ENCODE measurements at regions not wholly inside any gene's neighbourhood (a gene's known extent, or its start where the extent isn't known, plus 50 kb on each side); places are given as distances from the start of the nearest gene placed in this dataset.

DNA sequence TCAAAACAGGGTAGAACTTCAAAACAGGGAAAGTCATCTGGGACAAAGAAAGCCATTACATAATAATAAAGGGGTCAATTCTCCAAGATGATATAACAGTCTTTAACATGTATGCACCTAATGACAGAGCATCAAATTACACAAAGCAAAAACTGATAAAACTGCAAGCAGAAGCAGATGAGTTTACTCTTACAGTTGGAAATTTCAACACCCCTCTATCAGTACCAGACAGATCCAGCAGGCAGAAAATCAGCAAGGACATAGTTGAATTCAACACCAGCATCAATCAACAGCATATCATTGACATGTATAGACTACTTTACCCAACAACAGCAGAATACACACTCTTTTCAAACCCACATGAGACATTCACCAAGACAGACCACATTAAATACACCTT is 233.0 kb upstream of the NEBL start:
- TF ChIP-seq, protein P1, sequence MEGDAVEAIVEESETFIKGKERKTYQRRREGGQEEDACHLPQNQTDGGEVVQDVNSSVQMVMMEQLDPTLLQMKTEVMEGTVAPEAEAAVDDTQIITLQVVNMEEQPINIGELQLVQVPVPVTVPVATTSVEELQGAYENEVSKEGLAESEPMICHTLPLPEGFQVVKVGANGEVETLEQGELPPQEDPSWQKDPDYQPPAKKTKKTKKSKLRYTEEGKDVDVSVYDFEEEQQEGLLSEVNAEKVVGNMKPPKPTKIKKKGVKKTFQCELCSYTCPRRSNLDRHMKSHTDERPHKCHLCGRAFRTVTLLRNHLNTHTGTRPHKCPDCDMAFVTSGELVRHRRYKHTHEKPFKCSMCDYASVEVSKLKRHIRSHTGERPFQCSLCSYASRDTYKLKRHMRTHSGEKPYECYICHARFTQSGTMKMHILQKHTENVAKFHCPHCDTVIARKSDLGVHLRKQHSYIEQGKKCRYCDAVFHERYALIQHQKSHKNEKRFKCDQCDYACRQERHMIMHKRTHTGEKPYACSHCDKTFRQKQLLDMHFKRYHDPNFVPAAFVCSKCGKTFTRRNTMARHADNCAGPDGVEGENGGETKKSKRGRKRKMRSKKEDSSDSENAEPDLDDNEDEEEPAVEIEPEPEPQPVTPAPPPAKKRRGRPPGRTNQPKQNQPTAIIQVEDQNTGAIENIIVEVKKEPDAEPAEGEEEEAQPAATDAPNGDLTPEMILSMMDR (IDR thresholded peaks at IDR 0.05; ENCODE audit: borderline replicate concordance, extremely low read depth, low read length, poor library complexity, severe bottlenecking), result no peak
- TF ChIP-seq EZH2 (IDR thresholded peaks at IDR 0.05; ENCODE audit: borderline replicate concordance, low read depth, low read length, severe bottlenecking), result no peak

All from DND-41 (cell line).